Nephron (organoid): ENCODE measurements at regions not wholly inside any gene's neighbourhood (a gene's known extent, or its start where the extent isn't known, plus 50 kb on each side); places are given as distances from the start of the nearest gene placed in this dataset.

Source experiments
- H3K27ac Mint-ChIP-seq, 3 experiments: 2 replicates each; pipeline ENCODE4 v1.8.0; 2020; ENCODE audit warnings: mixed read lengths in 3 of 3, mild to moderate bottlenecking in 2 of 3, moderate library complexity in 1 of 3
- H3K27me3 Mint-ChIP-seq: 2 replicates; pipeline ENCODE4 v1.8.0; 2021; ENCODE audit warnings: low read depth, mild to moderate bottlenecking, moderate library complexity, mixed read lengths
- H3K36me3 Mint-ChIP-seq: 2 replicates; pipeline ENCODE4 v1.8.0; 2020; ENCODE audit warnings: low read depth, mixed read lengths
- H3K4me1 Mint-ChIP-seq: 2 replicates; pipeline ENCODE4 v1.8.0; 2020; ENCODE audit warnings: mixed read lengths
- H3K4me3 Mint-ChIP-seq, 3 experiments: 2 replicates each; pipeline ENCODE4 v1.8.0; 2020; ENCODE audit warnings: mild to moderate bottlenecking in 3 of 3, mixed read lengths in 3 of 3, moderate library complexity in 2 of 3
- H3K9me3 Mint-ChIP-seq: 2 replicates; pipeline ENCODE4 v1.8.0; 2020; ENCODE audit warnings: mixed read lengths
- TF ChIP-seq, protein P1 (sequence below), 3 experiments: fragments of 200-600 bp; sonication (generic); IDR thresholded peaks; one replicate each; pipeline ENCODE4 v1.5.0; 2021; ENCODE audit warnings: antibody characterized with exemption in 3 of 3; ENCODE audit not compliant: unreplicated experiment in 3 of 3

DNA sequence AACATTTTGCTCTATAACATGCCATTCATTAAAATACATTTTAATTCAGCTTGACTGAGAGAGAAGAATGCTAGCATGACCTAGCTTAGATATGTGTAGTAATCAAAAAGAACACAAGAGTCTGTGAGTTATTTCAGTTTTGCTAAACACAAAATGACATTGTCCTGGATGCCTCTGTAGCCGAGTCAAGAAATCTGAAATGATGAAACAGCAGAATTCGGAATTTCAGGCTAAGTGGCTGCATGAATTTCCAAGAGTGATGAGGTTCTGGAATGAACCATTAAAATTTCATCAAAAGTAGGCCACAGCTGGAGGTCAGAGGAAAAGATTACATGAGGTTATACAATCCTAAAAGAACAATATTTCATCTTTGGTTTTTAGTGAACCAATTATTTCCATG is 79.1 kb upstream of the CXADR start:
- peaks cover 33% of the 10 kb centered on the region for H3K4me1 Mint-ChIP-seq

DNA sequence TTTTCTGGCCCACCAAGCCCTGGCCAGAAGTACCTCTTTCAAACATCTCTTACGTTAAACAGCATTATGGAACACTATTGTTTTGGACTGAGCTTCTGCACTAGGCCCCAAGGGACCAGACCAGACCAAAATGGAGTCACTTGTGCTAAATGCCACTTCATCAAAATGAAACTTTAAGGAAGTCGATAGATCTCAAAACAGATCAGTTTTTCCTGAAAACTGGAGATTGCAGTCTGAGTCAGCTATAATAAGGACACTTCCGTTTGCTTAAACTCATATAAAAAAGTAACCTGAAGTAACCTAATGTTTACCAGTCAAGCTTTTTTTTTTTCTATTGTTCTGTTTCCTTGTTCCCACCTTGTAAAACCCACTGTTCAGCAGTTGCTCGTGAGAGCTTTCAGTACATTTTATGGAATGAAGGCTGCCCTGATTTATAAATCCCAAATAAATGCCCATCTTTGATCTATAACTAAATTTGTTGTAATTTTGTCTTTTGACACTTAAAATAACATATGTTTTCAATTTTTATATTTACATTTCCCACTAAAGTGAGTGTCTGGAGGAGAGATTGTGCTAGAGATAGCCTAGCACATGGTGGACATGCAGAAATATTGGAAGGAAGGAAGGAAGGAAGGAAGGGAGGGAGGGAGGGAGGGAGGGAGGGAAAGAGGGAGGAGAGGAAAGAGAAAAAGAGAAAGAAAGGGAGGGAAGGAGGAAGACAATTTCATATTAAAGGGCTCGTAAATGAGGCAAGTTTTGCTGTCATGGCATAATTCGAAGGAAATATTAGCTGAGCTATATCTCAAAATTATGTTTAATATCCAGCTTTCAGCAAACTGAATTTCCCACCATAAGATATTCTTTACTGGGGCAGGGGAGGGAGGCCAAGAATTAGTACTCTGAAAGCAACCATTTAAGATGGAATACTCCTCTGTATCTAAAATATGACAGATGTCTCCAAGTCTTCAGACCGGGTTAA is 77.0 kb upstream of the CXADR start:
- no peaks in the 10 kb centered on the region for H3K9me3 Mint-ChIP-seq
- peak overlapping the region in 1 of 3 experiments; percentile 31 for H3K4me3 Mint-ChIP-seq
- peaks cover 3% of the 10 kb centered on the region for H3K27me3 Mint-ChIP-seq

More for the DNA sequence above, 79.1 kb upstream of the CXADR start:
- peak overlapping the region in 2 of 3 experiments; percentile 34 to 53 for H3K27ac Mint-ChIP-seq
- H3K9me3 Mint-ChIP-seq = no peaks in the 10 kb centered on the region
- H3K36me3 Mint-ChIP-seq = no peaks in the 10 kb centered on the region
- H3K4me3 Mint-ChIP-seq = no peak overlapping the region
- H3K27me3 Mint-ChIP-seq = peaks cover 3% of the 10 kb centered on the region
- TF ChIP-seq, protein P1, sequence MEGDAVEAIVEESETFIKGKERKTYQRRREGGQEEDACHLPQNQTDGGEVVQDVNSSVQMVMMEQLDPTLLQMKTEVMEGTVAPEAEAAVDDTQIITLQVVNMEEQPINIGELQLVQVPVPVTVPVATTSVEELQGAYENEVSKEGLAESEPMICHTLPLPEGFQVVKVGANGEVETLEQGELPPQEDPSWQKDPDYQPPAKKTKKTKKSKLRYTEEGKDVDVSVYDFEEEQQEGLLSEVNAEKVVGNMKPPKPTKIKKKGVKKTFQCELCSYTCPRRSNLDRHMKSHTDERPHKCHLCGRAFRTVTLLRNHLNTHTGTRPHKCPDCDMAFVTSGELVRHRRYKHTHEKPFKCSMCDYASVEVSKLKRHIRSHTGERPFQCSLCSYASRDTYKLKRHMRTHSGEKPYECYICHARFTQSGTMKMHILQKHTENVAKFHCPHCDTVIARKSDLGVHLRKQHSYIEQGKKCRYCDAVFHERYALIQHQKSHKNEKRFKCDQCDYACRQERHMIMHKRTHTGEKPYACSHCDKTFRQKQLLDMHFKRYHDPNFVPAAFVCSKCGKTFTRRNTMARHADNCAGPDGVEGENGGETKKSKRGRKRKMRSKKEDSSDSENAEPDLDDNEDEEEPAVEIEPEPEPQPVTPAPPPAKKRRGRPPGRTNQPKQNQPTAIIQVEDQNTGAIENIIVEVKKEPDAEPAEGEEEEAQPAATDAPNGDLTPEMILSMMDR (IDR thresholded peaks at IDR 0.05; ENCODE audit: unreplicated experiment in 3 of 3) = no peak

DNA sequence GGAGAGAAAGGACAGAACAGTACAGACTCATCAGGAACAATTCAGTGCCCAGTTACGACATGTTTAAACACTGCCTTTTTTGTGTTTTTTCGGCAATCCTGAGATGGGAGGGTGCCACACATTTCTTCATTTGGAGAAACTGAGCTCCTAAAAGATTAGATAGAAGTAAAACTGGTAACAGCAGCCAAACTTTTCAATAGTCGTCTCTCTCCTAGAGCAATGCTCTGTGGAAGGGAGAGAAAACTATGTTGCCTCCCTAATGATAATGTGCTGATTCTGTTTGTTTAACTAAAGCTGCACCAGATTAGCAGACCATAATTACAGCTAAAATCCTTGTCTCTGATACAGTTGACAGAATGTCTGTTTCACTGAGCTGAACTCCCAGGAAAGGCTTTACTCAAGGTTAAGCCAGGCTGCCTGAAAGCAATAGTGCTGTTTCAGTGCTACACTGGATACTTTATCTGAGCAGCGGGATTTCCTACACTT is 76.2 kb upstream of the CXADR start:
- peaks cover 3% of the 10 kb centered on the region for H3K27me3 Mint-ChIP-seq
- peaks cover 44% of the 10 kb centered on the region for H3K4me1 Mint-ChIP-seq
- TF ChIP-seq, protein P1 (IDR thresholded peaks at IDR 0.05; ENCODE audit: unreplicated experiment in 3 of 3) = no peak
- H3K9me3 Mint-ChIP-seq = no peaks in the 10 kb centered on the region
- H3K27ac Mint-ChIP-seq = peak overlapping the region; percentile 91 to 95 (median 93)
- H3K4me3 Mint-ChIP-seq = no peak overlapping the region
- no peaks in the 10 kb centered on the region for H3K36me3 Mint-ChIP-seq

More for the DNA sequence above, 77.0 kb upstream of the CXADR start:
- peak overlapping the region; percentile 91 to 95 (median 93) for H3K27ac Mint-ChIP-seq
- H3K4me1 Mint-ChIP-seq = peaks cover 38% of the 10 kb centered on the region
- TF ChIP-seq, protein P1 (IDR thresholded peaks at IDR 0.05; ENCODE audit: unreplicated experiment in 3 of 3) = no peak
- H3K36me3 Mint-ChIP-seq = no peaks in the 10 kb centered on the region

DNA sequence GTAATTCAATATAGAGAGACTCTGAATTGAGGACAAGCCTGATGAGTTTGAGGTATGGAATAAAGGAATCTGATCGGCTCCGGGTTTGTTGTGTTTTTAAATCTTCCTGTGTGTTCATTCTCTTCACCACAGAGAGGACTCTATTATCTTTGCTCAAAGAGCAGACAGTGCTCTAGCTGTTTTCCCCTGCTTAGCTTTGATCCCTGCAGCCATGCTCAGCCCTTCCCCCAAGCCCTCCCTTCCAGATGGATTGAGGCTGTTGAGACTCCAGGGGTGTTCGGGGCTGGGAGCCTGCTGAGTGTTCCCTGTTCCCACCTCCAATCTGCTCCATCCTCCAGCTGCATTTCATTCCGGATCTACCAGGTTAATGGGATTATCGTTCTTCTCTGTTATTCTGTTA is 74.2 kb upstream of the CXADR start:
- TF ChIP-seq, protein P1 (IDR thresholded peaks at IDR 0.05; ENCODE audit: unreplicated experiment in 3 of 3) = no peak
- H3K27ac Mint-ChIP-seq = peak overlapping the region; percentile 25 to 95 (median 93)
- no peak overlapping the region for H3K4me3 Mint-ChIP-seq
- peaks cover 48% of the 10 kb centered on the region for H3K4me1 Mint-ChIP-seq
- no peaks in the 10 kb centered on the region for H3K27me3 Mint-ChIP-seq
- no peaks in the 10 kb centered on the region for H3K36me3 Mint-ChIP-seq
- no peaks in the 10 kb centered on the region for H3K9me3 Mint-ChIP-seq

DNA sequence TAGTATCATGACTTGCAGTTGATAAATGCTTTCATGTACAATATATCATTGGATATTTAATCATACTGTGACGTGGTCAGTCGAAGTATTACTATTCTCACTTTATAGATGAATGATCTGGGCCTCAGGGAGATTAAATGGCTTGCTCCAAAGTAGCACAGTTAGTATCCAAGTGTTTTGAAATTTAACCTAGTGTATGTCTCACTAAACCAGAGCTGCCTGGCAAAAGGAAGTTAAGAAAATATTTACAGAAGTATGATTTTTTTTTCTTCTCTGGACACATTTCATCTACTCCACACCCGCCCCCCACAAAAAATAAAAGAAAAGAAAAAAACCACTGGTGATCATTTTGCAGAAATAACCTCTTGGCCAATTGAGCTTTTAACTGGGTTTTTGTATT is 71.9 kb upstream of the CXADR start:
- H3K4me1 Mint-ChIP-seq = peaks cover 37% of the 10 kb centered on the region
- TF ChIP-seq, protein P1 (IDR thresholded peaks at IDR 0.05; ENCODE audit: unreplicated experiment in 3 of 3) = no peak
- no peaks in the 10 kb centered on the region for H3K36me3 Mint-ChIP-seq
- H3K27ac Mint-ChIP-seq = peak overlapping the region; percentile 1 to 35 (median 34)
- no peaks in the 10 kb centered on the region for H3K9me3 Mint-ChIP-seq
- no peak overlapping the region for H3K4me3 Mint-ChIP-seq
- no peaks in the 10 kb centered on the region for H3K27me3 Mint-ChIP-seq
